ENCODE measurements at regions not wholly inside any gene's neighbourhood (a gene's known extent, or its start where the extent isn't known, plus 50 kb on each side); places are given as distances from the start of the nearest gene placed in this dataset.

DNA sequence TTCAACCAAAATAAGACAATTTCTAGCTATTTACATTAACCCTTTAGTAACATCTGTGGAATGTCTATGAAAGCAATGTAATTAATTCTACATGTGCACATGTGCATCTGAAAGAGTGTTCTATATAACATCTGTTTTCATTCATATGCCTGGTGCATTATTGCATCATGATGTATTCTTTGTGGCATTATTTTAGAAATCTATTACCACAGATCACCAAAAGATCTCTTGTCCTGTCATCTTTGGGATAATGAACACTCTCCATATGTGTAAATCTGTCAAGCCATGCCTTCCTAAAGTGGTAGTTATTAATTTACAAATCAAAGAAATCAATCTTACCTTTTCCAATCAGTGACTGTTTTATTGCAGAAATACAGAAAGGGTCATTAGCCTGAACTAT, 86.9 kb downstream of the TRIB2 start:
- TF ChIP-seq, protein P1, sequence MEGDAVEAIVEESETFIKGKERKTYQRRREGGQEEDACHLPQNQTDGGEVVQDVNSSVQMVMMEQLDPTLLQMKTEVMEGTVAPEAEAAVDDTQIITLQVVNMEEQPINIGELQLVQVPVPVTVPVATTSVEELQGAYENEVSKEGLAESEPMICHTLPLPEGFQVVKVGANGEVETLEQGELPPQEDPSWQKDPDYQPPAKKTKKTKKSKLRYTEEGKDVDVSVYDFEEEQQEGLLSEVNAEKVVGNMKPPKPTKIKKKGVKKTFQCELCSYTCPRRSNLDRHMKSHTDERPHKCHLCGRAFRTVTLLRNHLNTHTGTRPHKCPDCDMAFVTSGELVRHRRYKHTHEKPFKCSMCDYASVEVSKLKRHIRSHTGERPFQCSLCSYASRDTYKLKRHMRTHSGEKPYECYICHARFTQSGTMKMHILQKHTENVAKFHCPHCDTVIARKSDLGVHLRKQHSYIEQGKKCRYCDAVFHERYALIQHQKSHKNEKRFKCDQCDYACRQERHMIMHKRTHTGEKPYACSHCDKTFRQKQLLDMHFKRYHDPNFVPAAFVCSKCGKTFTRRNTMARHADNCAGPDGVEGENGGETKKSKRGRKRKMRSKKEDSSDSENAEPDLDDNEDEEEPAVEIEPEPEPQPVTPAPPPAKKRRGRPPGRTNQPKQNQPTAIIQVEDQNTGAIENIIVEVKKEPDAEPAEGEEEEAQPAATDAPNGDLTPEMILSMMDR (IDR thresholded peaks at IDR 0.05), result no peak
- no peak for TF ChIP-seq EP300 (IDR thresholded peaks at IDR 0.05; ENCODE audit: low read depth)
